GM12878 (cell line): ENCODE measurements at regions not wholly inside any gene's neighbourhood (a gene's known extent, or its start where the extent isn't known, plus 50 kb on each side); places are given as distances from the start of the nearest gene placed in this dataset.

ENCODE experiments used
- ATAC-seq: fragments of 200-7000 bp; cut with Tn5 transposase; 3 replicates; pipeline ENCODE4 v1.9.1; 2020; ENCODE audit warnings: mild to moderate bottlenecking, moderate library complexity
- BruUV-seq: library from RNA; stranded (reverse); fragments of 400-500 nt; replicated peaks from 2 replicates; lab custom pipeline; 2021; lab: Mats Ljungman, UMichigan
- CTCF ChIA-PET: fragments of 300-600 bp; sonication (Branson Sonifier 250); formaldehyde crosslinking; extraction: SDS; loops from one replicate; lab custom pipeline; 2021; ENCODE audit warnings: inconsistent platforms; lab: Yijun Ruan, JAX
- POLR2A ChIA-PET: fragments of 350-600 bp; formaldehyde crosslinking; extraction: SDS; loops from one replicate; lab custom pipeline; 2021; ENCODE audit warnings: inconsistent platforms; lab: Charles Lee
- RAD21 ChIA-PET: fragments of 300-600 bp; sonication (Branson Sonifier 250); formaldehyde crosslinking; loops from one replicate; lab custom pipeline; 2023; ENCODE audit warnings: antibody characterized with exemption; ENCODE audit not compliant: unreplicated experiment; lab: Charles Lee
- SMC1A ChIA-PET: fragments of 300-600 bp; sonication (Branson Sonifier 250); formaldehyde crosslinking; loops from one replicate; lab custom pipeline; 2023; ENCODE audit not compliant: unreplicated experiment, uncharacterized antibody; lab: Charles Lee
- DNase-seq: peaks from one replicate; pipeline ENCODE4 v3.0.0-alpha.2; 2011; ENCODE audit warnings: low read depth, low spot score
- FAIRE-seq: peaks from 3 replicates; lab custom pipeline; 2011; peaks lifted over from hg19 to GRCh38; lab: Jason Lieb, UNC
- H2AFZ ChIP-seq: 2 replicates; pipeline ENCODE4 v1.6.0; 2011; ENCODE audit warnings: low read depth, low read length, control low read depth; ENCODE audit not compliant: control insufficient read depth
- H3K27ac ChIP-seq: 2 replicates; pipeline ENCODE4 v1.5.1; 2011; ENCODE audit warnings: control low read depth; ENCODE audit not compliant: control insufficient read depth, insufficient read depth
- H3K27me3 ChIP-seq, 2 experiments: replicated peaks in 1 of 2; 2 replicates each; pipeline versions ENCODE4 v1.6.0 to v1.6.1; 2011; ENCODE audit warnings: low read length in 1 of 2; ENCODE audit not compliant: control insufficient read depth in 2 of 2, insufficient read depth in 2 of 2
- H3K36me3 ChIP-seq, 2 experiments: 2 replicates each; pipeline ENCODE4 v1.5.1; 2011; ENCODE audit warnings: low read length in 1 of 2; ENCODE audit not compliant: control insufficient read depth in 2 of 2, insufficient read depth in 2 of 2
- H3K4me1 ChIP-seq: 2 replicates; pipeline ENCODE4 v1.6.1; 2011; ENCODE audit warnings: mild to moderate bottlenecking, low read length, moderate library complexity, mixed read lengths; ENCODE audit not compliant: control insufficient read depth, insufficient read depth
- H3K4me2 ChIP-seq: 2 replicates; pipeline ENCODE4 v1.6.0; 2011; ENCODE audit warnings: control low read depth; ENCODE audit not compliant: control insufficient read depth, insufficient read depth
- H3K4me3 ChIP-seq: fragments of 200-600 bp; sonication (generic); 2 replicates; pipeline ENCODE4 v1.5.1; 2016
- H3K79me2 ChIP-seq: 2 replicates; pipeline ENCODE4 v1.6.0; 2011; ENCODE audit warnings: low read length; ENCODE audit not compliant: control insufficient read depth, insufficient read depth
- H3K9ac ChIP-seq: 2 replicates; pipeline ENCODE4 v1.8.0; 2011; ENCODE audit warnings: low read length, control low read depth, mixed read lengths; ENCODE audit not compliant: control insufficient read depth, insufficient read depth
- H3K9me3 ChIP-seq: replicated peaks from 3 replicates; pipeline ENCODE4 v1.5.1; 2011; ENCODE audit warnings: mild to moderate bottlenecking, low read length; ENCODE audit not compliant: control insufficient read depth, insufficient read depth
- H4K20me1 ChIP-seq: 2 replicates; pipeline ENCODE4 v1.6.0; 2011; ENCODE audit not compliant: control insufficient read depth, insufficient read depth
- BACH1 ChIP-seq: fragments of 450-650 bp; IDR thresholded peaks from 2 replicates; pipeline ENCODE4 v1.6.1; 2017; ENCODE audit warnings: mild to moderate bottlenecking, borderline replicate concordance
- BCL3 ChIP-seq: IDR thresholded peaks from 2 replicates; pipeline ENCODE4 v1.6.1; 2011; ENCODE audit warnings: borderline replicate concordance, low read depth, mild to moderate bottlenecking, moderate library complexity, low read length; ENCODE audit not compliant: insufficient read depth, poor library complexity, severe bottlenecking
- CEBPB ChIP-seq, 2 experiments: fragments of 150-350 bp in 1 of 2; IDR thresholded peaks; 2 replicates each; pipeline ENCODE4 v1.6.1; 2012 to 2014; ENCODE audit warnings: low read depth in 2 of 2, low read length in 2 of 2, borderline replicate concordance in 1 of 2, inconsistent platforms in 1 of 2
- CHD4 ChIP-seq: fragments of 200-600 bp; sonication (generic); IDR thresholded peaks from 2 replicates; pipeline ENCODE4 v1.6.1; 2016; ENCODE audit warnings: mild to moderate bottlenecking
- EZH2 ChIP-seq: IDR thresholded peaks from 2 replicates; pipeline ENCODE4 v1.6.1; 2012; ENCODE audit warnings: low read depth, mild to moderate bottlenecking, control low read depth, inconsistent platforms, low read length, borderline replicate concordance; ENCODE audit not compliant: control insufficient read depth
- FOXK2 ChIP-seq: fragments of 450-650 bp; IDR thresholded peaks from 2 replicates; pipeline ENCODE4 v1.6.1; 2017; ENCODE audit warnings: mild to moderate bottlenecking, moderate library complexity
- IKZF1 ChIP-seq: fragments of 450-650 bp; conservative IDR thresholded peaks from 2 replicates; pipeline ENCODE4 v1.6.1; 2017; ENCODE audit warnings: antibody characterized with exemption, mild to moderate bottlenecking
- MYB ChIP-seq: fragments of 150-350 bp; IDR thresholded peaks from 2 replicates; pipeline ENCODE4 v1.6.1; 2014; ENCODE audit warnings: mild to moderate bottlenecking, low read depth, low read length, borderline replicate concordance
- PKNOX1 ChIP-seq: fragments of 450-650 bp; IDR thresholded peaks from 2 replicates; pipeline ENCODE4 v1.6.1; 2016; ENCODE audit warnings: mild to moderate bottlenecking
- SUZ12 ChIP-seq: fragments of 200-600 bp; sonication (generic); IDR thresholded peaks from one replicate; pipeline ENCODE4 v1.6.1; 2018; ENCODE audit warnings: antibody characterized with exemption, mild to moderate bottlenecking; ENCODE audit not compliant: unreplicated experiment
- TCF3 ChIP-seq: IDR thresholded peaks from 2 replicates; pipeline ENCODE4 v1.6.1; 2012; ENCODE audit warnings: low read depth, mild to moderate bottlenecking, low read length, borderline replicate concordance; ENCODE audit not compliant: insufficient read depth
- ZSCAN29 ChIP-seq: fragments of 450-650 bp; IDR thresholded peaks from 2 replicates; pipeline ENCODE4 v1.6.1; 2017; ENCODE audit warnings: mild to moderate bottlenecking, moderate library complexity
- WGBS: methylation state at CpG from one replicate; pipeline ENCODE4 v1.1.6; 2016; ENCODE audit warnings: low lambda C conversion rate; ENCODE audit not compliant: insufficient replicate concordance, insufficient coverage; ENCODE audit errors: missing lambda C conversion rate; 5-methylcytosine and 5-hydroxymethylcytosine counted together
- in situ Hi-C: fragments of 300-500 bp; cut with MboI; formaldehyde crosslinking; loops from 9 replicates; pipeline ENCODE4 v1.14.3; 2018; ENCODE audit warnings: mixed read lengths
- intact Hi-C: fragments of 100-400 bp; cut with micrococcal nuclease; formaldehyde crosslinking; loops from one replicate; pipeline ENCODE4 v1.14.2; 2022; ENCODE audit not compliant: unreplicated experiment
- TF ChIP-seq, protein P1 (sequence below): fragments of 450-650 bp; IDR thresholded peaks from 2 replicates; pipeline ENCODE4 v1.6.1; 2014; ENCODE audit warnings: mild to moderate bottlenecking
- TF ChIP-seq, protein P2 (sequence below): IDR thresholded peaks from 2 replicates; pipeline ENCODE4 v1.6.1; 2012; ENCODE audit warnings: low read depth, low read length, improper control_type of control experiment

DNA sequence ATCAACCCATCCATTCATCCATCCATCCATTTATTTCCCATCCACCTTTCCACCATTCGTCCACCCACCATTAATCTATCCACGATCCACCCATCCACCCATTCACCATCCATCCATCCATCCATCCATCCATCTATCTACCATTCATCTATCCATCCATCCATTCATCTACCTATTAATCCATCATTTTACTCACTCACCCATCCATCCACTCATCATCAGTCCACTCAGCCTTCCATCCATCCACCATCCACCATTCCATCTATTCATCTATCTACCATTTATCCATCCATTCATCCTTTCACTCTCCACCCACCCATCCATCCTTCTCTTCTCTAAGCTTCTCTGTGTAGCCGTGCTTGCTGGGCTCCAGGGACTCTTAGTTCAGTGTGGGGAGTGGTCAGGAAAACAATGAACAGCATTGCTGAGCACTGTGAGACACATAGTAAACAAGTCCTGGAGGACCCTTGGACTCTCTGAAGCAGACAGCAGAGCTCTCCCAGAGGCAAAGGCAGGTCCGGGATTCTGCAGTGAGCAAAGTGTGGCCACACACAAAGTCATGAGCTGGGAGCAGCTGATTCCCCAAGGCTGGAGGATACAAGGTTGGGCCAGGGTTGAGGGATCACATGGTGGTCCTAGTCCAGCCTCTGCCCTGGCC is 642.2 kb downstream of the BRD1 start:
- no peaks in the 10 kb centered on the region for H3K27me3 ChIP-seq
- RAD21 ChIA-PET: no interaction called here
- no peak for TF ChIP-seq FOXK2
- TF ChIP-seq, protein P1, sequence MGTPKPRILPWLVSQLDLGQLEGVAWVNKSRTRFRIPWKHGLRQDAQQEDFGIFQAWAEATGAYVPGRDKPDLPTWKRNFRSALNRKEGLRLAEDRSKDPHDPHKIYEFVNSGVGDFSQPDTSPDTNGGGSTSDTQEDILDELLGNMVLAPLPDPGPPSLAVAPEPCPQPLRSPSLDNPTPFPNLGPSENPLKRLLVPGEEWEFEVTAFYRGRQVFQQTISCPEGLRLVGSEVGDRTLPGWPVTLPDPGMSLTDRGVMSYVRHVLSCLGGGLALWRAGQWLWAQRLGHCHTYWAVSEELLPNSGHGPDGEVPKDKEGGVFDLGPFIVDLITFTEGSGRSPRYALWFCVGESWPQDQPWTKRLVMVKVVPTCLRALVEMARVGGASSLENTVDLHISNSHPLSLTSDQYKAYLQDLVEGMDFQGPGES: no peak
- TF ChIP-seq ZSCAN29: no peak
- no peak for TF ChIP-seq BACH1
- H3K27ac ChIP-seq: no peak overlapping the region
- ATAC-seq (no peak), FAIRE-seq (no peak), DNase-seq (no peak)
- H3K9me3 ChIP-seq: no peaks in the 10 kb centered on the region; the same call in 2 of the 3 replicates
- H3K36me3 ChIP-seq: no peaks in the 10 kb centered on the region
- H2AFZ ChIP-seq: no peak overlapping the region
- in situ Hi-C loops (no loop called here), intact Hi-C loops (no loop called here)
- no peak overlapping the region for H3K4me2 ChIP-seq
- no peak overlapping the region for H3K9ac ChIP-seq
- POLR2A ChIA-PET: no interaction called here
- H4K20me1 ChIP-seq: no peaks in the 10 kb centered on the region
- no peaks in the 10 kb centered on the region for H3K4me1 ChIP-seq
- SMC1A ChIA-PET: no interaction called here
- CTCF ChIA-PET: no interaction called here
- BruUV-seq: no TSS peak
- H3K79me2 ChIP-seq: no peaks in the 10 kb centered on the region
- 5% methylated on average over 4 of the region's 4 CpGs for WGBS
- no peak overlapping the region for H3K4me3 ChIP-seq

GRCh38 chr22:49184736-49185135 is 642.9 kb downstream of the BRD1 start:
- ChIA-PET SMC1A (no interaction called here), POLR2A (no interaction called here), RAD21 (no interaction called here), CTCF (no interaction called here)
- no peak overlapping the region for H3K4me3 ChIP-seq
- H3K4me1 ChIP-seq: no peaks in the 10 kb centered on the region
- no peak overlapping the region for H3K4me2 ChIP-seq
- H3K9ac ChIP-seq: no peak overlapping the region
- H3K27me3 ChIP-seq: no peaks in the 10 kb centered on the region
- ATAC-seq (no peak), DNase-seq (no peak), FAIRE-seq (no peak)
- H2AFZ ChIP-seq: no peak overlapping the region
- H4K20me1 ChIP-seq: no peaks in the 10 kb centered on the region
- intact Hi-C loops: no loop called here
- in situ Hi-C loops: no loop called here
- H3K79me2 ChIP-seq: no peaks in the 10 kb centered on the region
- H3K36me3 ChIP-seq: no peaks in the 10 kb centered on the region
- no peak overlapping the region for H3K27ac ChIP-seq
- no peaks in the 10 kb centered on the region; the same call in 2 of the 3 replicates for H3K9me3 ChIP-seq
- no TSS peak for BruUV-seq
- WGBS: 54% methylated on average over 15 of the region's 15 CpGs
- TF ChIP-seq MYB (no peak), BCL3 (no peak), SUZ12 (no peak), TCF3 (no peak), CEBPB (IDR thresholded peaks at IDR 0.05; ENCODE audit: borderline replicate concordance in 1 of 2, low read depth in 2 of 2, low read length in 2 of 2) (no peak), CHD4 (no peak), IKZF1 (no peak), PKNOX1 (no peak), EZH2 (no peak)
- TF ChIP-seq, protein P2, sequence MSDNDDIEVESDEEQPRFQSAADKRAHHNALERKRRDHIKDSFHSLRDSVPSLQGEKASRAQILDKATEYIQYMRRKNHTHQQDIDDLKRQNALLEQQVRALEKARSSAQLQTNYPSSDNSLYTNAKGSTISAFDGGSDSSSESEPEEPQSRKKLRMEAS: no peak
